Thymus (tissue), 11 donors: ENCODE measurements at regions not wholly inside any gene's neighbourhood (a gene's known extent, or its start where the extent isn't known, plus 50 kb on each side); places are given as distances from the start of the nearest gene placed in this dataset.

Experiments
- DNase-seq, 9 donors: peaks; one replicate each; pipeline ENCODE4 v3.0.0-alpha.2; 2013; ENCODE audit warnings: low spot score in 9 of 9, low read depth in 6 of 9, missing footprints in 1 of 9
- H3K27ac ChIP-seq, 2 donors: one replicate each; pipeline ENCODE4 v1.5.1; 2013; ENCODE audit warnings: control low read depth in 1 of 2, low read depth in 1 of 2, low read length in 1 of 2, mild to moderate bottlenecking in 1 of 2, moderate library complexity in 1 of 2
- H3K27me3 ChIP-seq, 2 donors: one replicate each; pipeline ENCODE4 v1.5.1; 2013; ENCODE audit warnings: low read length in 1 of 2; ENCODE audit not compliant: control insufficient read depth in 2 of 2, insufficient read depth in 1 of 2
- H3K36me3 ChIP-seq, 2 donors: one replicate each; pipeline ENCODE4 v1.5.1; 2013; ENCODE audit warnings: low read length in 1 of 2, mild to moderate bottlenecking in 1 of 2, moderate library complexity in 1 of 2; ENCODE audit not compliant: control insufficient read depth in 2 of 2, insufficient read depth in 2 of 2
- H3K4me1 ChIP-seq, 2 donors: one replicate each; pipeline ENCODE4 v1.5.1; 2013; ENCODE audit warnings: low read length in 2 of 2; ENCODE audit not compliant: control insufficient read depth in 2 of 2, insufficient read depth in 2 of 2
- H3K4me3 ChIP-seq, 2 donors: one replicate each; pipeline ENCODE4 v1.5.1; 2013; ENCODE audit warnings: low read length in 2 of 2, control low read depth in 1 of 2, mild to moderate bottlenecking in 1 of 2
- H3K9me3 ChIP-seq, 2 donors: one replicate each; pipeline ENCODE4 v1.5.1; 2013; ENCODE audit warnings: low read length in 1 of 2, mild to moderate bottlenecking in 1 of 2; ENCODE audit not compliant: control insufficient read depth in 2 of 2, insufficient read depth in 1 of 2
- WGBS: extraction: QIAGEN DNeasy Blood & Tissue Kit; methylation state at CpG from one replicate; pipeline ENCODE4 v1.1.7; 2013; 5-methylcytosine and 5-hydroxymethylcytosine counted together
- donor health status: healthy.

DNA sequence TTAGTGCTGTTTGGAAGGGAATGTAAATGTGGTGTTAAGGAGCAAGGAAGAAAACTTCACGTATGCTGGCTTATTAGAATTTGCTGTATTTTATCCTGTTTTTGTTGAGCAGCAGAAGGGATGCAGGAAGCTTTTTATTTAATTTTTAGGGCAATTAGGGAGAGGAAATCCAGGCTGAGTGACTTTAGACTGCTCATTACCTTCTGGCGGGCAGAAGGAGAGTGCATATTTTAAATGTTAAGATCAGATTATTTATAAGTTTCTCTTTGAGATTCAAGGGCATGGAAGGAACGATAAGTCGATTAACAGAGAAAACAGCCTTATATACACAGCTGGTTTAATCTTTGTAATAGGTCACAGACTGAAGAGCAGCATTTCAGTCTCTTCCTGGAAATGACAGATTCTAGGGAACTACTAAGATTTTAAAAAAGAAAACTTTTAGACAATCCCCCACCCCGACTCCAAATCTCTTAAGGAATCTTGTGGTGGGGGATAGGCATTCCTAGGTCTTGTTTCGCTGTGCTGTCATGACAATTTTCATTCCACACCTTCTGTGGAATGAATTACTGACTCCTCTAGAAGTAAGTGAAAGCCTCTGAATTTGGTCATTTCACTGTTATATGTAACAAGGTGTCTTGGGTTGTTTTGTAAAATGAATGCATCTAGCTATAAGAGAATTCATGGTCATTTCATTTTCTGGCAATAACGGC is 402.5 kb downstream of the RAPGEF2 start:
- 85% methylated on average over 7 of the region's 7 CpGs for WGBS
- H3K36me3 ChIP-seq, result no peaks in the 10 kb centered on the region
- no peak overlapping the region for H3K4me3 ChIP-seq
- no peak for DNase-seq
- H3K4me1 ChIP-seq, result no peaks in the 10 kb centered on the region
- no peak overlapping the region for H3K27ac ChIP-seq
- no peaks in the 10 kb centered on the region for H3K9me3 ChIP-seq
- no peaks in the 10 kb centered on the region for H3K27me3 ChIP-seq

DNA sequence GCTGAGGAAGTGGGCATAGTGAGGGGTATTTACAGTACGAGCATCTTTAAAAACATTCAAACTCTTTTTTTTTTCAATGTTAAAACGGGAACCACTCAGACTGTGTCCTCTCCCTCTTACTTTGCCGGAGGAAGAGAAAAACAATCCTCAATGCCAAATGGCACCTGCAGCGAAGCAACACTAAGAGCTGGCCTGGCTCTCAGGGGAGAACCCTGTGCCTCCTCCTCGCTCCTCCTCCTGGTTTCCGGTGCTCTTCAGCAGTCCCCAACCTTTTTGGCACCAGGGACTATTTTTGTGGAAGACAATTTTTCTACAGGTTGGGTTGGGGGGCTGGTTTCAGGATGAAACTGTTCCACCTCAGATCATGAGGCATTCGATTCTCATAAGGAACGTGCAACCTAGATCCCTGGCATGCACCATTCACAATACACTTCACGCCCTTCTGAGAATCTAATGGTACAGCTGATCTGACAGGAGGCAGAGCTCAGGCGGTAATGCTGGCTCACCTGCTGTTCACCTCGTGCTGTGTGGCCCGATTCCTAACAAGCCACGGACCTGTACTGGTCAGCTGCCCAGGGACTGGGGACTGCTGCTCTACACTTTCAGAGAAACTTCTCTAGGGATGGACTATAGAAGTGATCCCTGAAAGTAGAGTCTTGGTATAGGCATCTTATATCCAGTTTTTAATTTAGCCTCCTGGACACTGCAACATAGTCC is 404.1 kb downstream of the RAPGEF2 start:
- Histone ChIP-seq H3K4me1 (no peaks in the 10 kb centered on the region), H3K27ac (no peak overlapping the region), H3K4me3 (no peak overlapping the region), H3K36me3 (no peaks in the 10 kb centered on the region), H3K9me3 (no peaks in the 10 kb centered on the region), H3K27me3 (no peaks in the 10 kb centered on the region)
- 85% methylated on average over 13 of the region's 13 CpGs for WGBS
- DNase-seq, result no peak

- no peaks in the 10 kb centered on the region for H3K4me1 ChIP-seq
- DNase-seq, result no peak
- 81% methylated on average over 6 of the region's 6 CpGs for WGBS
- no peaks in the 10 kb centered on the region for H3K27me3 ChIP-seq
- no peaks in the 10 kb centered on the region for H3K36me3 ChIP-seq
- no peak overlapping the region for H3K27ac ChIP-seq
- no peak overlapping the region for H3K4me3 ChIP-seq
- H3K9me3 ChIP-seq, result no peaks in the 10 kb centered on the region
These were observed 406.1 kb downstream of the RAPGEF2 start for GRCh38 chr4:159508917-159509500.

DNA sequence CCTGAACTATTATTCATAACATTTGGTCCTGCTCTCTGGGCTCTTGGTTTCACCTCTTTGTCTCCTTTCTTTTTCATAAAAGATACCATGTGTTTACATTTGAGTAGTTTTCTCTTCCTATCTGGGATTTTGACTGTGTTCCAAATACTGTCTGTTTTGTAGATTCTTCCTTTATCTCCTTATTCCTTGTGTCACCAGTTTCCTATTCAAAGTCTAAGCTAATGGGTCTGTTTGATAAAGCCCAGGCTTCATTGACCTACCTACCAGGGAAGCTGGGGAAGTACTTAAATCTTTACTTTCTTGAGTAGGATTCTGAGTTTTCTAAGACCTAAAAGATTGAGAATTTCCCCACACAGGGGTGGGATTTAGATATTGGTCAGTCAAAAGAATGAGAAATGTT is 409.5 kb downstream of the RAPGEF2 start:
- H3K27ac ChIP-seq, result no peak overlapping the region

GRCh38 chr4:159515314-159516025 is 412.6 kb downstream of the RAPGEF2 start:
- no peak for DNase-seq
- WGBS, result 93% methylated on average over 2 of the region's 2 CpGs
- Histone ChIP-seq H3K4me3 (no peak overlapping the region), H3K27me3 (no peaks in the 10 kb centered on the region), H3K36me3 (no peaks in the 10 kb centered on the region), H3K9me3 (no peaks in the 10 kb centered on the region), H3K27ac (no peak overlapping the region), H3K4me1 (no peaks in the 10 kb centered on the region)

More for the DNA sequence above, 409.5 kb downstream of the RAPGEF2 start:
- Histone ChIP-seq H3K4me3 (no peak overlapping the region), H3K36me3 (no peaks in the 10 kb centered on the region), H3K4me1 (no peaks in the 10 kb centered on the region), H3K27me3 (no peaks in the 10 kb centered on the region), H3K9me3 (no peaks in the 10 kb centered on the region)
- no peak for DNase-seq

- no peak for DNase-seq
- no peaks in the 10 kb centered on the region for H3K27me3 ChIP-seq
- no peaks in the 10 kb centered on the region for H3K4me1 ChIP-seq
- no peaks in the 10 kb centered on the region for H3K9me3 ChIP-seq
- no peaks in the 10 kb centered on the region for H3K36me3 ChIP-seq
- H3K27ac ChIP-seq, result no peak overlapping the region
- H3K4me3 ChIP-seq, result no peak overlapping the region
These were observed 413.8 kb downstream of the RAPGEF2 start for GRCh38 chr4:159516556-159517140.

GRCh38 chr4:159520074-159520473 is 417.2 kb downstream of the RAPGEF2 start:
- 47% methylated on average over 4 of the region's 4 CpGs for WGBS
- Histone ChIP-seq H3K9me3 (no peaks in the 10 kb centered on the region), H3K27me3 (no peaks in the 10 kb centered on the region), H3K4me3 (no peak overlapping the region), H3K4me1 (no peaks in the 10 kb centered on the region), H3K27ac (no peak overlapping the region), H3K36me3 (no peaks in the 10 kb centered on the region)
- DNase-seq, result no peak

GRCh38 chr4:159526172-159526571 is 423.3 kb downstream of the RAPGEF2 start:
- no peak for DNase-seq
- Histone ChIP-seq H3K4me3 (no peak overlapping the region), H3K27ac (no peak overlapping the region), H3K27me3 (no peaks in the 10 kb centered on the region), H3K4me1 (no peaks in the 10 kb centered on the region), H3K9me3 (no peaks in the 10 kb centered on the region), H3K36me3 (no peaks in the 10 kb centered on the region)
- WGBS, result 75% methylated on average over 6 of the region's 6 CpGs

GRCh38 chr4:159534655-159535054 is 431.8 kb downstream of the RAPGEF2 start:
- Histone ChIP-seq H3K27me3 (no peaks in the 10 kb centered on the region), H3K27ac (no peak overlapping the region), H3K4me3 (no peak overlapping the region), H3K36me3 (no peaks in the 10 kb centered on the region), H3K9me3 (peaks cover 0 to 5% of the 10 kb centered on the region in 2 donors), H3K4me1 (no peaks in the 10 kb centered on the region)
- 93% methylated on average over 1 of the region's 1 CpG for WGBS
- no peak for DNase-seq
